ENCODE measurements at regions not wholly inside any gene's neighbourhood (a gene's known extent, or its start where the extent isn't known, plus 50 kb on each side); places are given as distances from the start of the nearest gene placed in this dataset.

DNA sequence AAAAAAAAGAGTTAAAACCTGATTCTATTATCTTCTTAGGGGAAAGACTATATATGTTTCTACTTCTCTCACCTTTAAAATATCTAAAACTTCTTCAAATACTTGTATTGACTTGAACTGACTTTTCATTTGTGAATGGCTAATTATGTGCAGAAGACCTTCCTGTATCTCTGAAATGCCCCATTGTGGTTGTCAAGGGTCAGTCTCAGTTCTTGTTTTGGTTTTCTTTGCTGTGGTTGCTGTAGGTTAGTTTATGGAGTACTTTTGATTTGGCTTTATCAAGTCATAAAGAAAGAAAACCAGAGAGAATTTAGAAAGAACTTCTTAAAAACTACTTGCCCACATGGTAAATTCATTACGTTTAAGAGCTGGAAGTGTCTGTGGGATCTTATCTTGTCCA lies 345.3 kb upstream of the POU1F1 start:
- peaks cover 5% of the 10 kb centered on the region for H3K9me3 Mint-ChIP-seq
- no peak for DNase-seq (ENCODE audit: low spot score)
- H3K27ac Mint-ChIP-seq: no peak overlapping the region
- no peak overlapping the region for H3K4me3 Mint-ChIP-seq
- H3K4me1 Mint-ChIP-seq (ENCODE audit: low read depth): no peaks in the 10 kb centered on the region
- no peaks in the 10 kb centered on the region for H3K36me3 Mint-ChIP-seq (ENCODE audit: low read depth)
- H3K27me3 Mint-ChIP-seq (ENCODE audit: low read depth): no peaks in the 10 kb centered on the region

- H3K4me1 Mint-ChIP-seq (ENCODE audit: low read depth): no peaks in the 10 kb centered on the region
- H3K27ac Mint-ChIP-seq: no peak overlapping the region
- H3K9me3 Mint-ChIP-seq: peaks cover 30% of the 10 kb centered on the region
- no peaks in the 10 kb centered on the region for H3K27me3 Mint-ChIP-seq (ENCODE audit: low read depth)
- no peak overlapping the region for H3K4me3 Mint-ChIP-seq
- H3K36me3 Mint-ChIP-seq (ENCODE audit: low read depth): no peaks in the 10 kb centered on the region
- no peak for DNase-seq (ENCODE audit: low spot score)
Observed at GRCh38 chr3:87615506-87615905, 339.1 kb upstream of the POU1F1 start.

GRCh38 chr3:87614998-87615397 lies 338.6 kb upstream of the POU1F1 start:
- no peak for DNase-seq (ENCODE audit: low spot score)
- Mint-ChIP-seq H3K4me1 (ENCODE audit: low read depth) (no peaks in the 10 kb centered on the region), H3K36me3 (ENCODE audit: low read depth) (no peaks in the 10 kb centered on the region), H3K27me3 (ENCODE audit: low read depth) (no peaks in the 10 kb centered on the region), H3K27ac (no peak overlapping the region), H3K9me3 (peaks cover 30% of the 10 kb centered on the region), H3K4me3 (no peak overlapping the region)

- H3K4me3 Mint-ChIP-seq: no peak overlapping the region
- DNase-seq (ENCODE audit: low spot score): no peak
- H3K4me1 Mint-ChIP-seq (ENCODE audit: low read depth): no peaks in the 10 kb centered on the region
- no peaks in the 10 kb centered on the region for H3K27me3 Mint-ChIP-seq (ENCODE audit: low read depth)
- H3K36me3 Mint-ChIP-seq (ENCODE audit: low read depth): no peaks in the 10 kb centered on the region
- H3K9me3 Mint-ChIP-seq: peaks cover 16% of the 10 kb centered on the region
- no peak overlapping the region for H3K27ac Mint-ChIP-seq
Observed at GRCh38 chr3:87607234-87607633, 330.9 kb upstream of the POU1F1 start.

- Mint-ChIP-seq H3K9me3 (peaks cover 13% of the 10 kb centered on the region), H3K4me1 (ENCODE audit: low read depth) (no peaks in the 10 kb centered on the region), H3K27me3 (ENCODE audit: low read depth) (no peaks in the 10 kb centered on the region), H3K4me3 (no peak overlapping the region), H3K36me3 (ENCODE audit: low read depth) (no peaks in the 10 kb centered on the region), H3K27ac (no peak overlapping the region)
- no peak for DNase-seq (ENCODE audit: low spot score)
Observed at GRCh38 chr3:87595798-87596197, 319.4 kb upstream of the POU1F1 start.

GRCh38 chr3:87581240-87581639 lies 304.9 kb upstream of the POU1F1 start:
- no peak overlapping the region for H3K4me3 Mint-ChIP-seq
- no peaks in the 10 kb centered on the region for H3K36me3 Mint-ChIP-seq (ENCODE audit: low read depth)
- H3K27me3 Mint-ChIP-seq (ENCODE audit: low read depth): no peaks in the 10 kb centered on the region
- H3K9me3 Mint-ChIP-seq: no peaks in the 10 kb centered on the region
- H3K4me1 Mint-ChIP-seq (ENCODE audit: low read depth): no peaks in the 10 kb centered on the region
- no peak overlapping the region for H3K27ac Mint-ChIP-seq
- no peak for DNase-seq (ENCODE audit: low spot score)

DNA sequence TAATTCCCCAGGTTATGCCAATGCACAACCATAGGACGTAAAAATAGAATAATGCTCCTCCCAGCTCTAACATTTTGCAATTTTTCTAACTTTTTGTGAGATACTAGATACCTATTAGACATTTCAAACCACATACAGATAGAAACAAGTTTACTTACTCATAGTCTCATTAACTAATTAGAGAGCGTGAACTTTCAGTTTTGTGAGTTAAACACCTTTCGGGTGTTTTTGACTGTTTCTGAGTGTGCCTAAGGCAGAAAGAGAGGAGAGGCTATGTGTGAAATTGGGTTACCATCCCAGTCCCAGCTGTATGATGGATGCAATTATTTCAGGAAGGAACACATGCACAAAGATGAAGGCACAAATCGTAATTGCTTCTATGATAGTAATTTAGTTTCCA lies 300.4 kb upstream of the POU1F1 start:
- H3K27ac Mint-ChIP-seq: no peak overlapping the region
- H3K4me1 Mint-ChIP-seq (ENCODE audit: low read depth): no peaks in the 10 kb centered on the region
- no peaks in the 10 kb centered on the region for H3K27me3 Mint-ChIP-seq (ENCODE audit: low read depth)
- H3K9me3 Mint-ChIP-seq: no peaks in the 10 kb centered on the region
- no peak overlapping the region for H3K4me3 Mint-ChIP-seq
- no peaks in the 10 kb centered on the region for H3K36me3 Mint-ChIP-seq (ENCODE audit: low read depth)
- DNase-seq (ENCODE audit: low spot score): no peak

DNA sequence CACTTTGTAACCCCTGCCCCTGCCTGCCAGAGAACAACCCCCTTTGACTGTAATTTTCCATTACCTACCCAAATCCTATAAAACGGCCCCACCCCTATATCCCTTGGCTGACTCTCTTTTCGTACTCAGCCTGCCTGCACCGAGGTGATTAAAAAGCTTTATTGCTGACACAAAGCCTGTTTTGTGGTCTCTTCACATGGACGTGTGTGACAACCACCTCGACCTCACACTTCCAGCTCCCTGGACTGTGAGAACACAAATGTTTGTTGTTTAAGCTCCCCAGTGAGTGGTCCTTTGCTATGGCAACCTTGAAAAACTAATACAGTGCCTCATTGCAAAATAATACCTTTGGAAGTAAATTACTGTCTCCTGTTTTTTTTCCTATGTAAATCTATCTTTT lies 299.2 kb upstream of the POU1F1 start:
- H3K27ac Mint-ChIP-seq: no peak overlapping the region
- no peaks in the 10 kb centered on the region for H3K9me3 Mint-ChIP-seq
- no peak for DNase-seq (ENCODE audit: low spot score)
- H3K4me3 Mint-ChIP-seq: no peak overlapping the region
- H3K36me3 Mint-ChIP-seq (ENCODE audit: low read depth): no peaks in the 10 kb centered on the region
- H3K4me1 Mint-ChIP-seq (ENCODE audit: low read depth): no peaks in the 10 kb centered on the region
- H3K27me3 Mint-ChIP-seq (ENCODE audit: low read depth): no peaks in the 10 kb centered on the region

GRCh38 chr3:87568331-87568730 lies 291.9 kb upstream of the POU1F1 start:
- H3K4me1 Mint-ChIP-seq (ENCODE audit: low read depth): no peaks in the 10 kb centered on the region
- H3K27ac Mint-ChIP-seq: no peak overlapping the region
- DNase-seq (ENCODE audit: low spot score): no peak
- no peak overlapping the region for H3K4me3 Mint-ChIP-seq
- no peaks in the 10 kb centered on the region for H3K27me3 Mint-ChIP-seq (ENCODE audit: low read depth)
- no peaks in the 10 kb centered on the region for H3K36me3 Mint-ChIP-seq (ENCODE audit: low read depth)
- no peaks in the 10 kb centered on the region for H3K9me3 Mint-ChIP-seq

DNA sequence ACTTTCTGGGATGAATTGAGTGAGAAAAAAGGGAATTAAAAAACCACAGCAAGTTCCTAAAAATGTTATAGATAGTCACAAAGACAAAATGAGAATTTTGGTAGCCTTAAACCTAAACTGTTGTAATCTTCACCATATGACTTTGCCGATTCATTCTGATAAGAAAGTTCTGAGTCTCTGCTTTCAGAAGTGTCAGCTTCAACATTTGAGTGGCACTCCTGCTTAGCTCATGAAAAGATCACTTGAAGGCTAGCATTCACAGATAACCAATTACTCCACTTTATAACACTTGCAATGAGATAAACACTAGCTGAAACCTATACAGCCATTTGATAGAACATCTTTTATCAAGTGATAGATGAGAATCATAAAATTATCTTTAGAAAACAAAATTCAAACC lies 288.1 kb upstream of the POU1F1 start:
- Mint-ChIP-seq H3K4me1 (ENCODE audit: low read depth) (no peaks in the 10 kb centered on the region), H3K36me3 (ENCODE audit: low read depth) (no peaks in the 10 kb centered on the region), H3K4me3 (no peak overlapping the region), H3K27ac (no peak overlapping the region), H3K27me3 (ENCODE audit: low read depth) (no peaks in the 10 kb centered on the region), H3K9me3 (no peaks in the 10 kb centered on the region)
- no peak for DNase-seq (ENCODE audit: low spot score)

GRCh38 chr3:87563712-87564111 lies 287.3 kb upstream of the POU1F1 start:
- Mint-ChIP-seq H3K27ac (no peak overlapping the region), H3K4me3 (no peak overlapping the region)

DNA sequence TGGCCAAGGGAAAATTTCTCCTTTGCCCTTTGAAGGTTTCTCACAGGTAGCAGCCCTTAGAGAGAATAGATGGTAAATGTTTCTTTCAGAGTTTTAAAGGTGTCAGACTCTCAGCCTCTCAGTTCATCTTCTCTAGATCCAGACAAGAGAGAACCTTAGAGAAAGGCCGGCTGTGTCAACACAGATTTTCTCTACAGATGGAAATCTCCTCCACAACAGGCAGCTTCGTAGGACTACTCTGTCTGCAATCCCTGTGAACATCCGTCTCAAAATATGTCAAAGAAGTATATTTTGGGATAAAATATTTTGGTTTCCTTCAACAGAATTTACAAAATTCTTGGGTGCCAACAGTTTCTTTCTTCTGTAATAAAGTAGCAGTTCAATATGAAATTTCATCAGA lies 282.1 kb upstream of the POU1F1 start:
- no peaks in the 10 kb centered on the region for H3K4me1 Mint-ChIP-seq (ENCODE audit: low read depth)
- no peaks in the 10 kb centered on the region for H3K27me3 Mint-ChIP-seq (ENCODE audit: low read depth)
- H3K4me3 Mint-ChIP-seq: no peak overlapping the region
- no peaks in the 10 kb centered on the region for H3K9me3 Mint-ChIP-seq
- H3K36me3 Mint-ChIP-seq (ENCODE audit: low read depth): no peaks in the 10 kb centered on the region
- no peak overlapping the region for H3K27ac Mint-ChIP-seq
- no peak for DNase-seq (ENCODE audit: low spot score)

More at GRCh38 chr3:87563712-87564111, 287.3 kb upstream of the POU1F1 start:
- H3K27me3 Mint-ChIP-seq (ENCODE audit: low read depth): no peaks in the 10 kb centered on the region
- no peaks in the 10 kb centered on the region for H3K9me3 Mint-ChIP-seq
- H3K36me3 Mint-ChIP-seq (ENCODE audit: low read depth): no peaks in the 10 kb centered on the region
- H3K4me1 Mint-ChIP-seq (ENCODE audit: low read depth): no peaks in the 10 kb centered on the region
- DNase-seq (ENCODE audit: low spot score): no peak

DNA sequence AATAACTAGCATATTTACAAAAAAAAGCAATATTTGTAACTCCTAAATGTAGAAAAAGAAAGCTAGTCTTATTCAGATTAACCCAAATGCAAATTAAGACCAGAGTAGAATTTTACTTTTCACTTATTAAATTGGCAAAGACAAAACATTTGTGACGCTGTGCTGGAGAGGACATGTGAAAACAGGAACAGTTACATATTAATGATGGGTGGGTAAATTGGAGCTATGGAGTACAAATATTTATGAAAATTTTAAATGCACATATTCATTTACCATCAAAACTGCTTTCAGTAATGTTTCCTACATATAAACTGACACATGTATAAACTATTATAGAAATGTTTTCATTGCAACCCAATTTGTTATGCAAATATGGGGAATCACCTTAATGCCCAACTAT lies 278.9 kb upstream of the POU1F1 start:
- Mint-ChIP-seq H3K27me3 (ENCODE audit: low read depth) (no peaks in the 10 kb centered on the region), H3K4me1 (ENCODE audit: low read depth) (no peaks in the 10 kb centered on the region), H3K9me3 (no peaks in the 10 kb centered on the region), H3K27ac (no peak overlapping the region), H3K36me3 (ENCODE audit: low read depth) (no peaks in the 10 kb centered on the region), H3K4me3 (no peak overlapping the region)
- DNase-seq (ENCODE audit: low spot score): no peak

GRCh38 chr3:87553058-87553457 lies 276.7 kb upstream of the POU1F1 start:
- Mint-ChIP-seq H3K4me3 (no peak overlapping the region), H3K27ac (no peak overlapping the region), H3K36me3 (ENCODE audit: low read depth) (no peaks in the 10 kb centered on the region), H3K27me3 (ENCODE audit: low read depth) (no peaks in the 10 kb centered on the region), H3K9me3 (no peaks in the 10 kb centered on the region), H3K4me1 (ENCODE audit: low read depth) (no peaks in the 10 kb centered on the region)
- no peak for DNase-seq (ENCODE audit: low spot score)

GRCh38 chr3:87550892-87551291 lies 274.5 kb upstream of the POU1F1 start:
- no peak overlapping the region for H3K4me3 Mint-ChIP-seq
- no peak overlapping the region for H3K27ac Mint-ChIP-seq
- H3K27me3 Mint-ChIP-seq (ENCODE audit: low read depth): no peaks in the 10 kb centered on the region
- H3K36me3 Mint-ChIP-seq (ENCODE audit: low read depth): no peaks in the 10 kb centered on the region
- no peak for DNase-seq (ENCODE audit: low spot score)
- no peaks in the 10 kb centered on the region for H3K4me1 Mint-ChIP-seq (ENCODE audit: low read depth)
- no peaks in the 10 kb centered on the region for H3K9me3 Mint-ChIP-seq
